ENCODE measurements at regions not wholly inside any gene's neighbourhood (a gene's known extent, or its start where the extent isn't known, plus 50 kb on each side); places are given as distances from the start of the nearest gene placed in this dataset.

DNA sequence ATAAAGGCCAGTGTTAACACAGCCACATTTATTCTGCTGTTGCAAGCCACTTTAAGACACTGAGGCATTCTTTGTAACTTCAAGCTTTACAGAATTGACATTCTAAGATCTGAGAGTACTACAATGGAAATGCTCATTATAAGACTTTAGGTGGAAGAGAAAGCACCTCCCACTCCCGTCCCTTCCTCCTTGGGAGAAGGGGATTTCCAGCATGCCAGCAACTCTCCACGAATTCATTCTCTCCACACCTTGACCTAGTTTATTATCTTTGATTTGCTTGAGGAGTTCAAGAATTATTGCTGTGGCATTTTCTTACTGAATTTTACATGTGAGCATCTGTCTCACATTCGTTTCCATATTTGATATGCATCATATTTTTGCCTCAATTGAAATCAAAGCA is 644.4 kb upstream of the MIS18BP1 start:
- ChIA-PET POLR2A (no interaction called here), CTCF (interaction anchor here (1.1 kb wide), 1 partner anchor 11 kb away, joined by 3 read pairs; no protein-coding TSS in a partner anchor)
- no peak overlapping the region for H3K4me2 ChIP-seq (ENCODE audit: insufficient read depth, low read length)
- dilution Hi-C loops (cut with MboI; ENCODE audit: extremely low pct_ligation_motif_present, low sequenced_read_pairs) (no loop called here), intact Hi-C loops (cut with micrococcal nuclease) (no loop called here)
- no peaks in the 10 kb centered on the region for H3K9me3 ChIP-seq (replicated peaks; ENCODE audit: control insufficient read depth, insufficient read depth, low read length)
- no peak for FAIRE-seq
- H3K9me1 ChIP-seq (replicated peaks; ENCODE audit: control insufficient read depth, extremely low read depth, insufficient read depth, low read length): no peaks in the 10 kb centered on the region
- H2AFZ ChIP-seq (ENCODE audit: low read depth, low read length): no peak overlapping the region
- no peaks in the 10 kb centered on the region for H4K20me1 ChIP-seq (replicated peaks; ENCODE audit: control insufficient read depth, extremely low read depth, insufficient read depth, low read length)
- BruUV-seq (replicated peaks): no TSS peak
- no peaks in the 10 kb centered on the region for H3K4me1 ChIP-seq (ENCODE audit: control insufficient read depth, extremely low read depth, insufficient read depth, low read length)
- no peak overlapping the region for H3K9ac ChIP-seq (replicated peaks; ENCODE audit: extremely low read depth, insufficient read depth, low read length)
- H3K36me3 ChIP-seq (ENCODE audit: control insufficient read depth in 2 of 2, extremely low read depth in 1 of 2, insufficient read depth in 2 of 2, low read length in 2 of 2): no peaks in the 10 kb centered on the region
- TF ChIP-seq POLR2A (IDR thresholded peaks at IDR 0.05; ENCODE audit: low read depth, low read length) (no peak), GATA2 (IDR thresholded peaks at IDR 0.05; ENCODE audit: insufficient read depth, insufficient read length, low read depth, low read length) (no peak), JUN (IDR thresholded peaks at IDR 0.05; ENCODE audit: borderline replicate concordance, insufficient read depth, insufficient read length, low read depth) (no peak), FOS (IDR thresholded peaks at IDR 0.05; ENCODE audit: borderline replicate concordance, insufficient read depth, low read length) (no peak), POLR2AphosphoS5 (IDR thresholded peaks at IDR 0.05; ENCODE audit: insufficient read depth, low read depth, low read length) (no peak)
- TF ChIP-seq, protein P1, sequence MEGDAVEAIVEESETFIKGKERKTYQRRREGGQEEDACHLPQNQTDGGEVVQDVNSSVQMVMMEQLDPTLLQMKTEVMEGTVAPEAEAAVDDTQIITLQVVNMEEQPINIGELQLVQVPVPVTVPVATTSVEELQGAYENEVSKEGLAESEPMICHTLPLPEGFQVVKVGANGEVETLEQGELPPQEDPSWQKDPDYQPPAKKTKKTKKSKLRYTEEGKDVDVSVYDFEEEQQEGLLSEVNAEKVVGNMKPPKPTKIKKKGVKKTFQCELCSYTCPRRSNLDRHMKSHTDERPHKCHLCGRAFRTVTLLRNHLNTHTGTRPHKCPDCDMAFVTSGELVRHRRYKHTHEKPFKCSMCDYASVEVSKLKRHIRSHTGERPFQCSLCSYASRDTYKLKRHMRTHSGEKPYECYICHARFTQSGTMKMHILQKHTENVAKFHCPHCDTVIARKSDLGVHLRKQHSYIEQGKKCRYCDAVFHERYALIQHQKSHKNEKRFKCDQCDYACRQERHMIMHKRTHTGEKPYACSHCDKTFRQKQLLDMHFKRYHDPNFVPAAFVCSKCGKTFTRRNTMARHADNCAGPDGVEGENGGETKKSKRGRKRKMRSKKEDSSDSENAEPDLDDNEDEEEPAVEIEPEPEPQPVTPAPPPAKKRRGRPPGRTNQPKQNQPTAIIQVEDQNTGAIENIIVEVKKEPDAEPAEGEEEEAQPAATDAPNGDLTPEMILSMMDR (IDR thresholded peaks at IDR 0.05; ENCODE audit: extremely low read depth in 1 of 2, insufficient read depth in 1 of 2, low read depth in 1 of 2, low read length in 2 of 2): no peak
- H3K27ac ChIP-seq (ENCODE audit: insufficient read depth, low read depth, low read length): no peak overlapping the region
- H3K79me2 ChIP-seq (ENCODE audit: control insufficient read depth, insufficient read depth, low read length): no peaks in the 10 kb centered on the region
- no peak overlapping the region for H3K4me3 ChIP-seq (replicated peaks in 1 of 3; ENCODE audit: insufficient read depth in 1 of 3, low read depth in 1 of 3, low read length in 3 of 3)
- no peaks in the 10 kb centered on the region for H3K27me3 ChIP-seq (ENCODE audit: control insufficient read depth in 2 of 2, insufficient read depth in 2 of 2, low read length in 2 of 2)
- no peak for DNase-seq (ENCODE audit: low read depth, low spot score)

DNA sequence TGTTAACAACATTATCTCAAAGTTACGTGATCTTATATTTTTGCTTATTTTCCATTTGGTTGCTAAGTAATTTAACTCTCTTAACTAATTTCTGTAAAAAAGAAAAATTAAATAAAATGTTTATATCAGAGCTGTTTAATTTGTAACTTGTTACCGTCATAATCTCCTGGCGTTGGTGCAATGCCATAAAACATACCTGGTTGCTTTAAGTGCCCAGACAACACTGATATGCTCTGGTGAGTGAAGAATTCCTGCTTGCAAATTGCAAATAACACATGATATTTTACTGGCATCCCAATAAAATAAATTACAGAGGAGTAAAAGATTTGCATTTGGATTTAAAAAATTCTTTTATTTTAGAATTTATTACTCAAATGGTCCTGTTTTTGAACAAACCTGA is 640.1 kb upstream of the MIS18BP1 start:
- no peaks in the 10 kb centered on the region for H3K4me1 ChIP-seq (ENCODE audit: control insufficient read depth, extremely low read depth, insufficient read depth, low read length)
- TF ChIP-seq GATA2 (IDR thresholded peaks at IDR 0.05; ENCODE audit: insufficient read depth, insufficient read length, low read depth, low read length) (no peak), EZH2 (IDR thresholded peaks at IDR 0.05; ENCODE audit: borderline replicate concordance, low read depth, low read length, severe bottlenecking) (no peak), FOS (IDR thresholded peaks at IDR 0.05; ENCODE audit: borderline replicate concordance, insufficient read depth, low read length) (no peak), JUN (IDR thresholded peaks at IDR 0.05; ENCODE audit: borderline replicate concordance, insufficient read depth, insufficient read length, low read depth) (no peak), POLR2A (IDR thresholded peaks at IDR 0.05; ENCODE audit: low read depth, low read length) (no peak), POLR2AphosphoS5 (IDR thresholded peaks at IDR 0.05; ENCODE audit: insufficient read depth, low read depth, low read length) (no peak), MYC (IDR thresholded peaks at IDR 0.05; ENCODE audit: low read depth, low read length) (no peak)
- TF ChIP-seq, protein P2, sequence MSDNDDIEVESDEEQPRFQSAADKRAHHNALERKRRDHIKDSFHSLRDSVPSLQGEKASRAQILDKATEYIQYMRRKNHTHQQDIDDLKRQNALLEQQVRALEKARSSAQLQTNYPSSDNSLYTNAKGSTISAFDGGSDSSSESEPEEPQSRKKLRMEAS (IDR thresholded peaks at IDR 0.05; ENCODE audit: insufficient read depth, insufficient read length): no peak
- TF ChIP-seq, protein P1 (IDR thresholded peaks at IDR 0.05; ENCODE audit: extremely low read depth in 1 of 2, insufficient read depth in 1 of 2, low read depth in 1 of 2, low read length in 2 of 2): no peak
- intact Hi-C loops (cut with micrococcal nuclease) (no loop called here), dilution Hi-C loops (cut with MboI; ENCODE audit: extremely low pct_ligation_motif_present, low sequenced_read_pairs) (no loop called here)
- FAIRE-seq: no peak
- H3K9me1 ChIP-seq (replicated peaks; ENCODE audit: control insufficient read depth, extremely low read depth, insufficient read depth, low read length): no peaks in the 10 kb centered on the region
- no peaks in the 10 kb centered on the region for H3K79me2 ChIP-seq (ENCODE audit: control insufficient read depth, insufficient read depth, low read length)
- H3K9ac ChIP-seq (replicated peaks; ENCODE audit: extremely low read depth, insufficient read depth, low read length): no peak overlapping the region
- H2AFZ ChIP-seq (ENCODE audit: low read depth, low read length): no peak overlapping the region
- no peaks in the 10 kb centered on the region for H4K20me1 ChIP-seq (replicated peaks; ENCODE audit: control insufficient read depth, extremely low read depth, insufficient read depth, low read length)
- no peak for DNase-seq (ENCODE audit: low read depth, low spot score)
- no TSS peak for BruUV-seq (replicated peaks)
- no peaks in the 10 kb centered on the region for H3K27me3 ChIP-seq (ENCODE audit: control insufficient read depth in 2 of 2, insufficient read depth in 2 of 2, low read length in 2 of 2)
- H3K36me3 ChIP-seq (ENCODE audit: control insufficient read depth in 2 of 2, extremely low read depth in 1 of 2, insufficient read depth in 2 of 2, low read length in 2 of 2): no peaks in the 10 kb centered on the region
- H3K4me2 ChIP-seq (ENCODE audit: insufficient read depth, low read length): no peak overlapping the region
- POLR2A ChIA-PET: no interaction called here
- H3K9me3 ChIP-seq (replicated peaks; ENCODE audit: control insufficient read depth, insufficient read depth, low read length): no peaks in the 10 kb centered on the region
- H3K4me3 ChIP-seq (replicated peaks in 1 of 3; ENCODE audit: insufficient read depth in 1 of 3, low read depth in 1 of 3, low read length in 3 of 3): no peak overlapping the region
- CTCF ChIA-PET: no interaction called here
- no peak overlapping the region for H3K27ac ChIP-seq (ENCODE audit: insufficient read depth, low read depth, low read length)

Data from endothelial cell of umbilical vein (primary cell).